Activated CD4-positive, alpha-beta T cell treated with anti-CD3 and anti-CD28 coated beads, Interleukin-2, amount 10 ng/mL, durations not matched to agents 7 days and 5 days (primary cell): ENCODE measurements at regions not wholly inside any gene's neighbourhood (a gene's known extent, or its start where the extent isn't known, plus 50 kb on each side); places are given as distances from the start of the nearest gene placed in this dataset.
"Not testable (repeated sequence)": the region's sequence is repeated elsewhere in the genome, so short reads cannot be mapped to it uniquely, and the experiment has no call there.

Source experiments
- CTCF ChIA-PET: fragments of 350-600 bp; sonication (Branson Sonifier 250); formaldehyde crosslinking; loops from one replicate; lab custom pipeline; 2021; ENCODE audit warnings: antibody characterized with exemption; lab: Charles Lee
- POLR2A ChIA-PET: fragments of 350-600 bp; sonication (Branson Sonifier 250); formaldehyde crosslinking; loops from one replicate; lab custom pipeline; 2021; ENCODE audit warnings: antibody characterized with exemption; lab: Charles Lee
- DNase-seq: peaks from one replicate; pipeline ENCODE4 v3.0.0-alpha.2; 2020
- H3K27ac Mint-ChIP-seq: one replicate; pipeline ENCODE4 v1.8.0; 2021; ENCODE audit warnings: mild to moderate bottlenecking, moderate library complexity, mixed read lengths
- H3K27me3 Mint-ChIP-seq: one replicate; pipeline ENCODE4 v1.8.0; 2021; ENCODE audit warnings: mixed read lengths
- H3K36me3 Mint-ChIP-seq: one replicate; pipeline ENCODE4 v1.8.0; 2021; ENCODE audit warnings: low read depth, mixed read lengths
- H3K4me1 Mint-ChIP-seq: one replicate; pipeline ENCODE4 v1.8.0; 2021; ENCODE audit warnings: mixed read lengths
- H3K4me3 Mint-ChIP-seq: one replicate; pipeline ENCODE4 v1.8.0; 2021; ENCODE audit warnings: mild to moderate bottlenecking, moderate library complexity, mixed read lengths
- H3K9me3 Mint-ChIP-seq: one replicate; pipeline ENCODE4 v1.8.0; 2021; ENCODE audit warnings: mixed read lengths

- Mint-ChIP-seq H3K27ac (no peak overlapping the region), H3K9me3 (no peaks in the 10 kb centered on the region), H3K4me3 (no peak overlapping the region), H3K36me3 (no peaks in the 10 kb centered on the region), H3K4me1 (no peaks in the 10 kb centered on the region), H3K27me3 (no peaks in the 10 kb centered on the region)
- POLR2A ChIA-PET = no interaction called here
- CTCF ChIA-PET = no interaction called here
- DNase-seq = no peak
Observed at GRCh38 chr16:65749506-65749905, 617.0 kb upstream of the CDH5 start.

GRCh38 chr16:65746941-65747340, 619.5 kb upstream of the CDH5 start:
- H3K4me1 Mint-ChIP-seq = no peaks in the 10 kb centered on the region
- H3K36me3 Mint-ChIP-seq = no peaks in the 10 kb centered on the region
- DNase-seq = no peak
- no peak overlapping the region for H3K4me3 Mint-ChIP-seq
- ChIA-PET POLR2A (no interaction called here), CTCF (no interaction called here)
- H3K27me3 Mint-ChIP-seq = no peaks in the 10 kb centered on the region
- no peaks in the 10 kb centered on the region for H3K9me3 Mint-ChIP-seq
- no peak overlapping the region for H3K27ac Mint-ChIP-seq

- Mint-ChIP-seq H3K4me1 (no peaks in the 10 kb centered on the region), H3K9me3 (no peaks in the 10 kb centered on the region), H3K27ac (no peak overlapping the region), H3K4me3 (no peak overlapping the region), H3K27me3 (no peaks in the 10 kb centered on the region), H3K36me3 (no peaks in the 10 kb centered on the region)
- DNase-seq = no peak
- ChIA-PET POLR2A (no interaction called here), CTCF (no interaction called here)
Observed at GRCh38 chr16:65745201-65745708, 621.2 kb upstream of the CDH5 start.

GRCh38 chr16:65744401-65744800, 622.1 kb upstream of the CDH5 start:
- H3K4me1 Mint-ChIP-seq = no peaks in the 10 kb centered on the region

GRCh38 chr16:65743558-65743957, 621.7 kb upstream of the CDH11 start:
- ChIA-PET POLR2A (no interaction called here), CTCF (no interaction called here)
- no peak overlapping the region for H3K27ac Mint-ChIP-seq
- no peaks in the 10 kb centered on the region for H3K4me1 Mint-ChIP-seq
- no peaks in the 10 kb centered on the region for H3K27me3 Mint-ChIP-seq
- no peak overlapping the region for H3K4me3 Mint-ChIP-seq
- no peaks in the 10 kb centered on the region for H3K36me3 Mint-ChIP-seq
- no peak for DNase-seq
- no peaks in the 10 kb centered on the region for H3K9me3 Mint-ChIP-seq

More at GRCh38 chr16:65744401-65744800, 622.1 kb upstream of the CDH5 start:
- DNase-seq = no peak
- ChIA-PET POLR2A (no interaction called here), CTCF (no interaction called here)
- Mint-ChIP-seq H3K36me3 (no peaks in the 10 kb centered on the region), H3K9me3 (no peaks in the 10 kb centered on the region), H3K27me3 (no peaks in the 10 kb centered on the region), H3K27ac (no peak overlapping the region), H3K4me3 (no peak overlapping the region)

- Mint-ChIP-seq H3K27me3 (no peaks in the 10 kb centered on the region), H3K4me1 (no peaks in the 10 kb centered on the region), H3K9me3 (no peaks in the 10 kb centered on the region), H3K27ac (no peak overlapping the region), H3K36me3 (no peaks in the 10 kb centered on the region), H3K4me3 (no peak overlapping the region)
- ChIA-PET CTCF (no interaction called here), POLR2A (no interaction called here)
- no peak for DNase-seq
Observed at GRCh38 chr16:65740711-65741110, 618.8 kb upstream of the CDH11 start.

- CTCF ChIA-PET = no interaction called here
- H3K27me3 Mint-ChIP-seq = no peaks in the 10 kb centered on the region
- H3K9me3 Mint-ChIP-seq = no peaks in the 10 kb centered on the region
- DNase-seq = no peak
- H3K27ac Mint-ChIP-seq = no peak overlapping the region
- H3K36me3 Mint-ChIP-seq = no peaks in the 10 kb centered on the region
- H3K4me3 Mint-ChIP-seq = no peak overlapping the region
- H3K4me1 Mint-ChIP-seq = no peaks in the 10 kb centered on the region
- POLR2A ChIA-PET = no interaction called here
Observed at GRCh38 chr16:65739518-65739917, 617.7 kb upstream of the CDH11 start.

GRCh38 chr16:65737831-65738230, 616.0 kb upstream of the CDH11 start:
- no peak overlapping the region for H3K4me3 Mint-ChIP-seq
- ChIA-PET POLR2A (no interaction called here), CTCF (no interaction called here)

GRCh38 chr16:65735615-65736014, 613.8 kb upstream of the CDH11 start:
- DNase-seq, H3K36me3 Mint-ChIP-seq, H3K4me3 Mint-ChIP-seq, CTCF ChIA-PET, H3K9me3 Mint-ChIP-seq, H3K27ac Mint-ChIP-seq, POLR2A ChIA-PET, H3K4me1 Mint-ChIP-seq, H3K27me3 Mint-ChIP-seq: not testable (repeated sequence)

More at GRCh38 chr16:65737831-65738230, 616.0 kb upstream of the CDH11 start:
- no peaks in the 10 kb centered on the region for H3K4me1 Mint-ChIP-seq
- H3K27ac Mint-ChIP-seq = no peak overlapping the region
- DNase-seq = no peak
- no peaks in the 10 kb centered on the region for H3K27me3 Mint-ChIP-seq
- H3K9me3 Mint-ChIP-seq = no peaks in the 10 kb centered on the region
- no peaks in the 10 kb centered on the region for H3K36me3 Mint-ChIP-seq

GRCh38 chr16:65733721-65734120, 611.9 kb upstream of the CDH11 start:
- H3K36me3 Mint-ChIP-seq = no peaks in the 10 kb centered on the region
- H3K4me3 Mint-ChIP-seq = no peak overlapping the region
- DNase-seq = no peak
- ChIA-PET CTCF (no interaction called here), POLR2A (no interaction called here)
- no peak overlapping the region for H3K27ac Mint-ChIP-seq
- no peaks in the 10 kb centered on the region for H3K4me1 Mint-ChIP-seq
- H3K27me3 Mint-ChIP-seq = no peaks in the 10 kb centered on the region
- H3K9me3 Mint-ChIP-seq = no peaks in the 10 kb centered on the region

GRCh38 chr16:65731833-65732232, 610.0 kb upstream of the CDH11 start:
- Mint-ChIP-seq H3K9me3 (no peaks in the 10 kb centered on the region), H3K27ac (no peak overlapping the region), H3K36me3 (no peaks in the 10 kb centered on the region), H3K27me3 (no peaks in the 10 kb centered on the region), H3K4me1 (no peaks in the 10 kb centered on the region), H3K4me3 (no peak overlapping the region)
- no peak for DNase-seq
- POLR2A ChIA-PET = no interaction called here
- CTCF ChIA-PET = no interaction called here

- H3K36me3 Mint-ChIP-seq = no peaks in the 10 kb centered on the region
- ChIA-PET POLR2A (no interaction called here), CTCF (no interaction called here)
- H3K4me3 Mint-ChIP-seq = no peak overlapping the region
- H3K9me3 Mint-ChIP-seq = no peaks in the 10 kb centered on the region
- H3K27me3 Mint-ChIP-seq = no peaks in the 10 kb centered on the region
- no peak for DNase-seq
- no peaks in the 10 kb centered on the region for H3K4me1 Mint-ChIP-seq
- H3K27ac Mint-ChIP-seq = no peak overlapping the region
Observed at GRCh38 chr16:65728652-65729051, 606.8 kb upstream of the CDH11 start.

- H3K27ac Mint-ChIP-seq = no peak overlapping the region
- DNase-seq = no peak
- no peaks in the 10 kb centered on the region for H3K27me3 Mint-ChIP-seq
- H3K36me3 Mint-ChIP-seq = no peaks in the 10 kb centered on the region
- H3K9me3 Mint-ChIP-seq = no peaks in the 10 kb centered on the region
- CTCF ChIA-PET = interaction anchor here (0.7 kb wide), 1 partner anchor 553 kb away, joined by 3 read pairs; no protein-coding TSS in a partner anchor
- H3K4me3 Mint-ChIP-seq = no peak overlapping the region
- H3K4me1 Mint-ChIP-seq = no peaks in the 10 kb centered on the region
- POLR2A ChIA-PET = no interaction called here
Observed at GRCh38 chr16:65728167-65728566, 606.3 kb upstream of the CDH11 start.

GRCh38 chr16:65727534-65728137, 605.8 kb upstream of the CDH11 start:
- no peaks in the 10 kb centered on the region for H3K36me3 Mint-ChIP-seq
- no peaks in the 10 kb centered on the region for H3K4me1 Mint-ChIP-seq
- no peak overlapping the region for H3K27ac Mint-ChIP-seq
- no peaks in the 10 kb centered on the region for H3K9me3 Mint-ChIP-seq
- POLR2A ChIA-PET = no interaction called here
- CTCF ChIA-PET = interaction anchor here (0.7 kb wide), 1 partner anchor 553 kb away, joined by 3 read pairs; no protein-coding TSS in a partner anchor
- no peaks in the 10 kb centered on the region for H3K27me3 Mint-ChIP-seq
- no peak overlapping the region for H3K4me3 Mint-ChIP-seq
- no peak for DNase-seq
